DMS 273 treated with DMSO at 0.1 percent for 48 hours (cell line): ENCODE measurements at regions not wholly inside any gene's neighbourhood (a gene's known extent, or its start where the extent isn't known, plus 50 kb on each side); places are given as distances from the start of the nearest gene placed in this dataset.
"Not testable (repeated sequence)": the region's sequence is repeated elsewhere in the genome, so short reads cannot be mapped to it uniquely, and the experiment has no call there.

Source experiments
- DNase-seq: peaks from one replicate; lab custom pipeline; 2025; lab: John Stamatoyannopoulos, UW

DNA sequence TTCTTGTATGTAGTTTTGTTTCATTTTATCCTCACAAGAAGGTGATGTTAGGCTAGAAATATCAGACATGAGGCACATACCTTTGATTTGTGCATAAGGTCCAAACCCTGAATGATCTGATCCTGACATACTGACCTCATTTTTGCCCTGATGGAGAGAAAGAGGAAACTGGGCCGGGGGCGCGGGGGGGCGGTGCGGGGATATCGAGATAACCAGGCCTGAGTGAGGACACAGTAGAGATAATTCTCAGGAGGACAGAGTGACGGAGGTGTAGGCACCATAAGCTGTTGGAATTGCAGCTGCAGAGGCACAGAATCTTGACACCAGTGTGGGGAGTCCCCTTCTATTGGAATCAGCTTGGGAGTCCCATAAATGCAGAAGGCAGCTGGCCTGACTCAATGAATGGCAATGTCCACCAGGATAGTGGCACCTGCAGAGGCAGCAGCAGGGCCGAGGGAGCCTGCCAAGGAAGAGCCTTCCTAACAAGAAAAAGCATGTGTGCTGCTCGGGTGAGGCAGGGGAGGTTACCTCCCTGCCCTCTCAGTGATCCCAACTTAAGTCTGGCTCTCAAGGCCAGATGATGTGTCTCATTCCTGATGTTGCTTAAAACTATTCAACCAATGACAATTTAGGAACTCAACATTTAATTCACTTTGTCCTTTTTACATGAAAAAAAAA is 234.3 kb upstream of the MSX2 start:
- no peak for DNase-seq

DNA sequence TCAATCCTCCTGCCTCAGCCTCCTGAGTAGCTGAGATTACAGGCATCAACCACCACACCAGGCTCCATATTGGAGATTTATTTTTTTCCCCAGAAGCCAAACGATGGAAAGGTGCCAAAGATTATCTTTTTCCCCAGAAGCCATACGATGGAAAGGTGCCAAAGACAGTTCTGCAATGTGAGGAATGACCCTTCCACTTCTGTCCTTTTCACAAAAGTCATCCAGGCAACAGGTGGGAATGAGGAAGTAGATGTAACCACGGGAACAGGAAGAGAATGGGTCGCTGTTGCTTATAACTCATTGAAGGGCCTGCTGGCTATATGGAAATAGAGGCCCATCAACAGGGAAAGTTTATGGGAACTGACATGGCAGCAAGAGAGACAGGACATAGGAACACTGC is 233.7 kb upstream of the MSX2 start:
- DNase-seq, result no peak

DNA sequence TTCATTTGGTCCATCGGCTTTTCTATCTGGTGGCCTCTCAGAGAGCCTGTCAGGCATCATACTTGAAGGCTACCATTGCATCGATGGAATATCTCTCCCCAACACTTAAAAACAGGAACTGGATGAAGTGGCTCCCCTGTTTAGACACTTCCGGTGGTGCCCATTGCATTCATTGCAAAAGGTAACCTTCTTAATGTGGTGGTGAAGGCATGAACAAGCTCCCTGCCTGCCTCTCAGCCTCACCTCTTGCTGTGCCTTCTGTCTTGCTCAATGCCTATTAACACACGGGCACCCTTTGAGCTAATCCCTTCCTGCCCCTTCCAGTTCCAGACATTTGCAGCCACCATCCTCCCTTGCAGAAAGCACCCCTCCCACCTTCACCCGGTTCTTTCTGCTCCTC is 233.1 kb upstream of the MSX2 start:
- DNase-seq, result no peak

DNA sequence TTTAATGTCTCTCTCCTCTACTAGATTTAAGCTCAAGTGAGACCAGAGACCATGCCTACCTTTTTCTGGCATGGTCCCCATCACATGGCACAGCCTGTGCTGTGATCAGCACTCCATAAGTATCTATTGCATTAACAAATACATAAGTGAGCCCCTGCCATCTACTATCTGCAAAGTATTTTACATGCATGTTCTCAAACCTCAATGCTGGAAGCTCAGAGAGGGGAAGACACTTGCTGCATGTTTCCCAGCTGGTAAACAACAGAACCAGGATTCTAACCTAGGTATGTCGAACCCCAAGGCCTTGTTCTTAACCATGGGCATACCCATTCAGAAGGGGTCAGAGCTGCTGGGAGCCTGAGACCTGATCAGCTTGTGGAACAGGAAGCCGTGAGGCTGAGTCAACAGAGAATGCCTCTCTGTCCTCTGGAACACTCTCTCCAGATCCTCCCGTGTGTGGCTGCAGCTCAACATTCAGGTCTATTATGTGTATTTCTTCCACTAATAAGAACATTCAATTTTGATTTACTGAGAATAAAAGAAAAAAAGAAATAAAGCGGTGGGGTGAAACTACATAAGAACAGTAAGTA is 232.5 kb upstream of the MSX2 start:
- no peak for DNase-seq

DNA sequence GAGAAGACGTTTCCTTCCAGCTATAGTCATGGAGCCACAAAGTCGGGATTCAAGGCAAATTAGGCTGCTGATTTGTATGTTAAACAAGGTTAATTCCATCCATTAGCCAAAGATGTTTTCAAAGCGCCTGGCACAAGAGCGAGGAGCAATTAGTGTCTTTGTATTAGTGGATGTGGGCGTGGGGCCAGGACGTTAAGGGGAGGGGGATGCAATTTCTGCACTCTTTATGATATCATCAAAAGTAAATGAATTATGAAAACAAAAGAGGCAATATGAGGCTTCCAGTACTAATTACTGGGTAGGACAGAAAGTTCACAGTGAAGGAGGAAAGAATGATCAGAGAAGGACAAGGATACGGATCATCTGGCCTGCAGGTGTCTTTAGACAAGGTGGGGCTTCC is 230.9 kb upstream of the MSX2 start:
- no peak for DNase-seq

DNA sequence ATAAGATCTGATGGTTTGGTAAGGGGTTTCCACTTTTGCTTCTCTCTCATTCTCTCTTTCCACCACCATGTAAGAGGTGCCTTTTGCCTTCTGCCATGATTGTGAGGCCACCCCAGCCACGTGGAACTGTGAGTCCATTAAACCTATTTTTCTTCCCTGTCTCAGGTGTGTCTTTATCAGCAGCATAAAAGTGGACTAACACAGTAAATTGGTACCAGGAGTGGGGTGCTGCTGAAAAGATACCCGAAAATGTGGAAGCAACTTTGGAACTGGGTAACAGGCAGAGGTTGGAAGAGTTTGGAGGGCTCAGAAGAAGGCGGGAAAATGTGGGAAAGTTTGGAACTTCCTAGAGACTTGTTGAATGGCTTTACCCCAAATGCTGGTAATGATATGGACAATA is 226.4 kb upstream of the MSX2 start:
- not testable (repeated sequence) for DNase-seq

DNA sequence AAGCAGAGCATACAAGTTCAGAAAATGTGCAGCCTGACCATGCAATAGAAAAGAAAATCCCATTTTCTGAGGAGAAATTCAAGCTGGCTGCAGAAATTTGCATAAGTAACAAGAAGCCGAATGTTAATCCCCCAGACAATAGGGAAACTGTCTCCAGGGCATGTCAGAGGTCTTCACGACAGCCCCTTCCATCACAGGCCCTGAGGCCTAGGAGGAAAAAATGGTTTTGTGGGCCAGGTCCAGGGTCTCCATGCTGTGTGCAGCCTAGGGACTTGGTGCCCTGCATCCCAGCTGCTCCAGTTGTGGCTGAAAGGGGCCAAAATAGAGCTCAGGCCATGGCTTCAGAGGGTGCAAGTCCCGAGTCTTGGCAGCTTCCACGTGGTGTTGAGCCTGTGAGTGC is 225.8 kb upstream of the MSX2 start:
- not testable (repeated sequence) for DNase-seq

DNA sequence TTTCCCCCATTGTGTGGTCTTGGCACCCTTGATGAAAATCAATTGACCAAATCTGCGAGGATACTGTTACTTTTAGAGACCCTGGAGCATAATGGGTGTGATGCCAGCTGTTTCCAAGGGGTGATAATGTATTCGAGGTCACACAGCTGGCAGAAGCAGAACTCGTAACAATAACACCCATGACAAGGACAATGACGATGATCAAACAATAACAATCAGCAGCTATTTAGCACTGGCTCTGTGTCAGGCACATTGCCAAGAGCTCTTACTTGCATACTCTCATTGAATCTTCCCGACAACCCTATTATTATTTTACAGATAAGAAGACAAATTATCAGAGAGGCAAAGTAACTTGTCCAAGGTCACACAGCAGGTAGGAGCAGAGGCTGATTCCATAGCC is 223.7 kb upstream of the MSX2 start:
- DNase-seq, result no peak

DNA sequence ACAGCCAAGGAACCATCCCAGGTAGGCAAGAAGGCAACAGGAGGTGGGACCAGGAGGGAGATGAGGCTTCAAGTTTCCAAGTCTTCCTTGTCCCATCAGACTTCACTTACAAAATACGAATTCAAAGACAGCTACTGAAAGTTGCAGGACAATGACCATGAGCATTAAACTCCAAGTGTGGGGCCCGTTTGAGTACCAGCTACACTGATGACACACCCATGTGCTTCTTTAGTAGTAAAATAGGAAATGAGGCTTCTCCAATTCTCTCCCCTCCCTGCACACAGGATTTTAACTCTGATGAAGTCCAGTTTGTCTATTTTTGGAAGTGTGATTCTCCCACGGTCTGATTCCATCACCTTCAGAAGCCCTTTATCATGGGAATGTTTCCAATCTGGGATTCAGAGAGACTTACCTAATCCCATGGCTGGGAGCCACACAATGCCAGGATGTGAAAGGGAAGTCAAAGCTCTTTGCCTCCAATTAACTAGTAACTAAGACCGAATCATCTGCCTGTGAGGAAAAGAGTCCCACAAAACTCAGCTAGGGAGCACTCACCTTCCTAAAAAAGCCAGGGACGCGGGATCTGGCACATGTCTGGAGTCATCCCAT is 222.8 kb upstream of the MSX2 start:
- no peak for DNase-seq

DNA sequence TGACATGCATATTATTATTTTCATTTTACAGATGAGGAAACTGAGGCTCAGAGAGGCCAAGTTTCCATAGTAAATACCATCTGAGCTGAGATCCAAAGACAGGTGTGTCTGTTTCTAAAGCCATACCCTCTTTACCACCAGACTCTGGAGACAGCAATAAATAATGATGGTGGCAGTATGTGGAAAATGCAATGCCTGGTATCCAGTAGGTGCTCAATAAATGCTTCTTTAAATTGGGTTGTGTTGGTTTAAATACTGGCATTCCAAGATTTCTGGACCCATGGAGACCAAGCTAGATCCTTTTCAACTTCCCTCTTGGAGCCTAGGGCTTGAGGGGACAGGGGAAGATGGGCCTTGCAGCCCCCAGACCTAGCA is 221.3 kb upstream of the MSX2 start:
- DNase-seq, result no peak

DNA sequence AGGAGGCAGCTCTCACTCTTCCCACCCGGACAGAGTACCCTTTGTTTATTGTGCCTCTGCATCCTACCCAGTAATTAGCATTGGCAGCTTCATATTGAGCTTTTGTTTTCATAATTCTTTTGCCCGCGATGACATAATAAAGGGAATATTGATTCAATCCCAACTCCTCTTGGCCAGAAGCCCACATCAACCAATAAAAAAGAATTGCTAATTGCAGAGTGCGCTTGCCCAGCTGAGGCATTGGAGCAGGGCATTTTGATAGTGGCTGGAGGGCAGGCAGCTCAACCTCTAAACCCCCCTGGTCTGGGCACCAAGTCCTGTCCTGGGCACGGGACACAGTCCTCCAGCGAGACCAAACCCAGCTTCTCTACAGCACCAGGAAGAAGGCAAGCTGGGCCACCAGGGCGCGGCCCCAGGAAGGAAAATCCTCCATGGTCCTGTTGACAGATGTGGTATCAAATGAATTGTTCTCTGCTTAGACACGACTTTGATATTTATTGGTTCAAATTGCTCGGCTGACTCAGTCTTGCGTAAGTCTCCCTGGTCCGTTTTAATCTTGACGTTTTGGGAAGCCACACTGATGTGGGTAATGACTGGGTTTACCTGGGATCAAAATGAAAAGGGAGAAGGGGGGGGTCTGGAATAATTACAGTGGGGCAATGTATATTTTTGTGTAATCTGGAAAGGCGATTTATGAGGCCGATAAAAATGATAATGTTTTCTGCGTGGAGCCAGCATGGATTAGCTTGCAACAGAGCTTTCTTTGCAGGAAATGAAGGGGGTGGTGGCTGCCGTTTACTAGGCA is 220.7 kb upstream of the MSX2 start:
- no peak for DNase-seq

DNA sequence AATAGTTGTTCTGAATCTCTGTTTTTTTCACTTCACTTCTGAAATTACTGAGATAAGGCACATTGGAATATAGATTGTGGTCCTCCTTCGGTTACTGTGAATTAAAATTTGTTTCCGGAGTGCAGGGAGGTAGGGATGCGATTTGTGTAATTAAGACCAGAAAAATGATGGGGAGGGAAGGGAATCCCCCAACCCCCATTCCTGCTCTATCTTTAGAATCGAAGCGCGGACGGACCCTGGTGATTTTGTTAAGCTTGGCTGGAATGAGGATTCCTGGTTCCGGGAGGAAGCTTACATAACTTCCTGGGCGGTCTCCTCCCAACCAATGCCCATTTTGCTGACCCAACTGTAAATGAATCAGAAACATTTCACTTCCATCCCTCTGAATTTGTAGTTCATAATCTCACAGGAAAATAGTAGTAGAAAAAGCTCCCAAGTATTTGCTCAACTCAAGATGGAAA is 220.1 kb upstream of the MSX2 start:
- DNase-seq, result no peak

DNA sequence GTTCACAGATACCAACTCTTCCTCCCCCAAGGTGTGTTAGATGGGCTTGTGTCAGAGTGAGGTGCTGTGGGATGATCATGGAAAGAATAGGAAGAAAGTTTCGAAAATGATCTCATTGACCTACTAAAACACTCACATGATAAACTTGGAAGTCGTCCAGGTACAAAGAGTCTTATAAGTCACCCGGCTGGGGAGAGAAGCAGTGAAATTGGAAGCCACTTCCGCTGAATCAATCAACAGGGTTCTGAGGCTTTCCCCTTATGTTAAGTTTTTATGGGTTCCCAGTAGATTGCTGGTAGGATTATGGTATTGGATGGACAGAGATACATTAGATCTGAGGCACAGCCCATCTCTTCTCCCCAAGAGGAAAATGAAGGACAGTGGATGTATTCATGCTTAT is 218.8 kb upstream of the MSX2 start:
- DNase-seq, result no peak

DNA sequence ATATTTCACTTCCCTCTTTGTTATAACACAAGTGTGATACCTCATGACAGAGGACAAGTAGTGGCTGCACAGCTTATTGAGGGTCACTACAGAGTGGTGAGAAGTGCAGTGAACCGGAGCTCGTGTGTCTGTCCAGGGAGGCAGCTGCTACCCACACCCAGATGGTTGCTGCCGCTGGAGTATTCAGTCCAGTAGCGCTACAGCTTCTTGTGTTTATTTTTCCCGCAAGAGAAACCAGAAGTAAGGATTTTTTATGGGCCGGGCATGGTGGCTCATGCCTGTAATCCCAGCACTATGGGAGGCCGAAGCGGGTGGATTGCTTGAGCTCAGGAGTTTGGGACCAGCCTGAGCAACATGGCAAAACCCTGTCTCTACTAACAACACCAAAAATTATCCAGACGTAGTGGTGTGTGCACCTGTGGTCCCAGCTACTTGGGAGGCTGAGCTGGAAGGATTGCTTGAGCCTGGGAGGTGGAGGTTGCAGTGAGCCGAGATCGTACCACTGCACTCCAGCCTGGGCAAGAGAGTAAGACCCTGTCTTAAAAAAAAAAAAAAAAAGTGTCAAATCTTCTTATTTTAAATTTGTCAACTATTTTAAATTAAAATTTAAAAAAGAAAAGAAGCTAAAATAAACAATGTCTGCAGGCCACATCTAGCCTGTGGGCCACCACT is 213.5 kb upstream of the MSX2 start:
- DNase-seq, result not testable (repeated sequence)

DNA sequence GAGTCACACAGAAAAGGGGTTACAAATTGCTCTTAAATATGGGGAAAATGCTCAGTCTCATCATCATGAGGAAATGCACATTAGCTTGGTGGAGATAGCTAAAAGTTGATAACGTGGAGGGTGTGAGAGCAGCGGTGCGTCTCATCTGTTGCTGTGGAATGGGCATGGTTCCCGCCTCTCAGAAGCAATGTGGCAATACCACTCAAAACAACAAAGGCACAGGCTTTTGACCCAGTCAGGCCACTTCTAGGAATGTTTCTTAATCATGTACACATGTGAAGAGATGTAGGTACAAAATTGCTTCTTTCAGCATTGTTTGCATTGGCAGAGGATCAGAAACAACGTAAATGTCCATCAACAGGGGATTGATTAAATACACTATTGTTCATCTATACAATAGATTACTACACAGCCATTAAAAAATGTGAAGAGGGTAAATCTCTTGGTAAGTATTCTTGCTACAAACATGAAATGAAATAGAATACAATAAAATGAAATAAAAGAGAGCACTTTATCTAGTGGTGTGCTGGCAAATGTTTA is 212.6 kb upstream of the MSX2 start:
- no peak for DNase-seq

DNA sequence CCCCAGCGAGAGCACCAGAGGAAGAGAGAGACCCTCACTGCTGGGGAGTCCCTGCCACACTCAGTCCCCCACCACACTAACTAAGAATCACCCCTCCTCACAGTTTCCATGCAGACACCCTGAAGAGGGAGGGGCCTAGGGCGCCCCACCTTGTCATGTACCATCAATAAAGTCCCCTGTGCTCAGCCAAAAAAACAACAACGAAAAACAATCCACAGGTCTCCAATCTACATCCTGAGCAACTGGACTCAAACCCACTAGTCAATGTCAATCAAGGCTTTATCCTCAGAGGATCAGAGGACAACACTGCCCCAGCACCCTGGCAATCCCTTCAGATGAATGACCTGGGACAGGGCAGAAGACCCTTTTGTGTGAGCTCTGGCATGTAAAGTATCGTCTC is 210.1 kb upstream of the MSX2 start:
- no peak for DNase-seq

DNA sequence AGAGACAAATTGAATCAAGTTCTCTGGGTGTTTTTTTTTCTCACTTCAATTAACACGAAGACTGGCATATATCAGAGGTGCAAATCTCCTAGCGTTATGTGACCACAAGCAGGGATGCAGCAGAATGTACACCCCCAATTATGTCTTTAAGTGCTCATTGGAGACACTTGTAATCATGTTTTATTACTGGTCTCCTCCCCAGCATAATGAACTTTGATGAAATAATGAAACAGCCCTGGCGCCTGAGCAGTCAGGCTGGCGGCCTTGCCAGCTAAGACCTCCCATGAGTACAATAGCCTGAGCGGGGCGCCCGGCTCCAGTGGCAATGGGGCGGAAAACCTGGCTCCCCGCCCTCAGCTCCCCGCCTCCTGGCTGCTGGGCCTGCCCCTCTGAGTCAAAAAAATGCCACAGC is 209.4 kb upstream of the MSX2 start:
- no peak for DNase-seq

DNA sequence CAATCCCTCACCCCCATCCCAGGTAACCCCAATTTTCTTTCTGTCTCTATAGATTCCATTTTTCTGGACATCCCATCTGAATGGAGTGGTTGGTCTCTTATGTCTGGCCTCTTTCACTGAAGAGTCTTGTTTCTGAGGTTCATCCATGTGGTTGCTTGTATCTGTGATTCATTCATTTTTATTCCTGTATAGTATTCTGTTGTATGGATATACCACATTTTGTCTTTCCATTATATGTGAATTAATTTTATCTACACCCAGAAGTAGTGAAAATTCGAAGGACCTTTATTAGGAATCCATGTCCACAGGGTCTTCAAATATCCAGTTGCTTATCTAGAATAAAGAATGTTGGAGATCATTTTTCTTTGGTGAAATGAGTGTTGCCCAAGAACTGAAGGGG is 207.6 kb upstream of the MSX2 start:
- DNase-seq, result no peak

DNA sequence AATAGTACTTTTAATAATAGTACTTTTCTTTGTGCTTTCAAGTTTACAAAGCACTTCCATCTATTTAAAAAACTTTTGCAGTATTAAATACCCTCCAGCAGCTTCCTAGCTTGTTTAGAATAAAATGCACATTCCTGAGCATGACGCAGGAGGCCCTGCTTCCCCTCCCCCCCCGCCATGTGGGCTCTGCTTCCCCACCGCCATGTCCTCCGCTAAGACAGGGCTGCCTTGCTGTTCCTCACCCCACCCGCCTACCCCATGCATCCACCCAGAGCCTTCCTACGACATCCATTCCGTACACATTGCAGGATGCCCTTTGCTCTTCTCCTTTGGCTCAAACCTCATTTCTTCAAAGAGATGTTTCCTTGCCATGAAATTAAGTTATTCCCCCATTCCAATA is 205.9 kb upstream of the MSX2 start:
- DNase-seq, result no peak

DNA sequence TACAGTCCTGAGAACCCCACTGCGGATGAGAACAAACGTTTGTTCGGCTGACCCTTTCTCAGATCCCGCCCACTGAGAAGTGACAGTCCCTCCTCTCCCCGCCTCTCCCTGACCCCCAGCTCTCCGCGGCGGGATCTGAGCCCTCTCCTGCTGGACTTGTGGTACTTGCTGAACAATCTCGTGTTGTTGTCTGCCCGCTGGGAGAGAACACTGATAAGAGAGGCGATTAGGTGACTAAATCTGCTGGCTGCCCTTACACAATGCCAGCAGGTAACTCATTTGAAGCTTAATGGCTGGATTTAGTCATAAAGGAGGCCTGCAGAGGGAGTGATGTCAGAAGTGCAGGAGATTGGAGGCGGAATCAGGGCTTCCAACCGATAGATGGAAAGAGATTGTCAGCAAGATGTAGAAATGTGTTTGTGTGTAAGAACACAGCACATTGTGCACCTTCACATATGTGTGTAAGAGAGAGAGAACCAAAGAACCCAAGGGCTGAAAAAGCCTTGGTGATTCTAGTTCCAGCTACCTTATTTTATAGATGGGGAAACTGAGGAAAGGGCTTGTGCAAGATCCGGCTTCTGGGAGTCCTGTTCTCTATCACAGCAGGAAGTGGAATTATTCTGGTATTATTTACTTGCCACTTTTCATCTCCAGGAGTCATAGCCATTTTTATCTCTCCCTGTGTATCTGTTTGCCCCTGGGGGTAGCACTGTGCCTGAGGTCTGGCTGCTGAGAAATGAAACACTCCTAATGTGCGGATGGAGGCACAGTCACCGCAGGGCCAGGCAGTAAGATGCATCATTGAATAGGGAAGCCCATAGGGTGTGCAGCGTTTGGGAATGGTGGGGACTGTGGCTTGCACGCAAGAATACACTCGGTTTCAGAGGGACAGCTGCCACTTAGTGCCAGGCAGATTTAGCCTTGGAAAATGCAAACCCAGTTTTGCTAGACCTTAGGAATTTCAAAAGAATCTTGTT is 203.7 kb upstream of the MSX2 start:
- no peak for DNase-seq

DNA sequence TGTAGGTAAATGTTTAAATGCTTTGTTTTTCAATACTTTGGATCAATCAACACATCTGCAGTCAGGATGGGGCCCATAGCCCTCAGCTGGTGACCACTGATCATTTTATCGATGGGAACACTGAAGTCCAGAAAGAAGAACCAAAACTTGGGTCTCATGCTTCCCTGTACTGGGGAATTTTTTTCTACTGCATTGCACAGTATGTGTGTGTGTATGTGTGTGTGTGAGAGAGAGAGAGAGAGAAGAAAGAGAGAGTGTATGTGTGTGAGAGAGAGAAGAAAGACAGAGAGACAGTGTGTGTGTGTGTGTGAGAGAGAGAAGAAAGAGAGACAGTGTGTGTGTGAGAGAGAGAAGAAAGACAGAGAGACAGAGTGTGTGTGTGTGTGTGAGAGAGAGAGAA is 202.9 kb upstream of the MSX2 start:
- DNase-seq, result no peak
